ENCODE measurements at regions not wholly inside any gene's neighbourhood (a gene's known extent, or its start where the extent isn't known, plus 50 kb on each side); places are given as distances from the start of the nearest gene placed in this dataset.

- TF ChIP-seq POLR2A (IDR thresholded peaks at IDR 0.05) (no peak), EP300 (IDR thresholded peaks at IDR 0.05) (no peak), POLR2AphosphoS5 (IDR thresholded peaks at IDR 0.05) (no peak), CTCF (IDR thresholded peaks at IDR 0.05) (no peak)
Measured at GRCh38 chr15:53844634-53845033, 85.2 kb upstream of the WDR72 start.

GRCh38 chr15:53843869-53844569, 84.6 kb upstream of the WDR72 start:
- Histone ChIP-seq H3K27ac (no peak overlapping the region), H3K4me1 (no peaks in the 10 kb centered on the region), H3K9me3 (no peaks in the 10 kb centered on the region), H3K27me3 (no peaks in the 10 kb centered on the region), H3K4me3 (no peak overlapping the region), H3K36me3 (no peaks in the 10 kb centered on the region)
- no peak for DNase-seq (ENCODE audit: low spot score in 2 of 2)
- WGBS = 86% methylated on average over 3 of the region's 3 CpGs
- TF ChIP-seq POLR2AphosphoS5 (IDR thresholded peaks at IDR 0.05) (no peak), EP300 (IDR thresholded peaks at IDR 0.05) (no peak), POLR2A (IDR thresholded peaks at IDR 0.05) (no peak), CTCF (IDR thresholded peaks at IDR 0.05) (no peak)

More at GRCh38 chr15:53844634-53845033, 85.2 kb upstream of the WDR72 start:
- Histone ChIP-seq H3K36me3 (no peaks in the 10 kb centered on the region), H3K9me3 (no peaks in the 10 kb centered on the region), H3K27ac (no peak overlapping the region), H3K4me3 (no peak overlapping the region), H3K27me3 (no peaks in the 10 kb centered on the region), H3K4me1 (no peaks in the 10 kb centered on the region)
- 78% methylated on average over 2 of the region's 2 CpGs for WGBS
- DNase-seq (ENCODE audit: low spot score in 2 of 2) = no peak

GRCh38 chr15:53843166-53843565, 83.7 kb upstream of the WDR72 start:
- WGBS = 85% methylated on average over 2 of the region's 2 CpGs
- no peaks in the 10 kb centered on the region for H3K27me3 ChIP-seq
- no peak for TF ChIP-seq EP300 (IDR thresholded peaks at IDR 0.05)
- TF ChIP-seq CTCF (IDR thresholded peaks at IDR 0.05) = no peak
- TF ChIP-seq POLR2A (IDR thresholded peaks at IDR 0.05) = no peak
- TF ChIP-seq POLR2AphosphoS5 (IDR thresholded peaks at IDR 0.05) = no peak
- no peaks in the 10 kb centered on the region for H3K9me3 ChIP-seq
- H3K4me1 ChIP-seq = no peaks in the 10 kb centered on the region
- no peaks in the 10 kb centered on the region for H3K36me3 ChIP-seq
- no peak overlapping the region for H3K27ac ChIP-seq
- no peak for DNase-seq (ENCODE audit: low spot score in 2 of 2)
- no peak overlapping the region for H3K4me3 ChIP-seq

GRCh38 chr15:53841651-53842050, 82.2 kb upstream of the WDR72 start:
- DNase-seq (ENCODE audit: low spot score in 2 of 2) = no peak
- Histone ChIP-seq H3K4me1 (no peaks in the 10 kb centered on the region), H3K4me3 (no peak overlapping the region), H3K36me3 (no peaks in the 10 kb centered on the region), H3K27me3 (no peaks in the 10 kb centered on the region), H3K9me3 (no peaks in the 10 kb centered on the region), H3K27ac (no peak overlapping the region)
- WGBS = 0% methylated on average over 1 of the region's 1 CpG
- TF ChIP-seq EP300 (IDR thresholded peaks at IDR 0.05) (no peak), CTCF (IDR thresholded peaks at IDR 0.05) (no peak), POLR2A (IDR thresholded peaks at IDR 0.05) (no peak), POLR2AphosphoS5 (IDR thresholded peaks at IDR 0.05) (no peak)

GRCh38 chr15:53840681-53841080, 81.2 kb upstream of the WDR72 start:
- WGBS = 88% methylated on average over 2 of the region's 2 CpGs

More at GRCh38 chr15:53840681-53841080, 81.2 kb upstream of the WDR72 start:
- Histone ChIP-seq H3K27me3 (no peaks in the 10 kb centered on the region), H3K36me3 (no peaks in the 10 kb centered on the region), H3K4me3 (no peak overlapping the region), H3K9me3 (no peaks in the 10 kb centered on the region), H3K27ac (no peak overlapping the region), H3K4me1 (no peaks in the 10 kb centered on the region)
- TF ChIP-seq POLR2A (IDR thresholded peaks at IDR 0.05) = no peak
- TF ChIP-seq CTCF (IDR thresholded peaks at IDR 0.05) = no peak
- no peak for TF ChIP-seq EP300 (IDR thresholded peaks at IDR 0.05)
- no peak for TF ChIP-seq POLR2AphosphoS5 (IDR thresholded peaks at IDR 0.05)
- DNase-seq (ENCODE audit: low spot score in 2 of 2) = no peak
